GM10266 (cell line): ENCODE measurements at regions not wholly inside any gene's neighbourhood (a gene's known extent, or its start where the extent isn't known, plus 50 kb on each side); places are given as distances from the start of the nearest gene placed in this dataset.

Source experiments
- DNase-seq: peaks from one replicate; pipeline ENCODE4 v3.0.0; 2012; ENCODE audit errors: extremely low spot score
- CTCF ChIP-seq: IDR thresholded peaks from 2 replicates; pipeline ENCODE4 v1.5.1; 2012; ENCODE audit warnings: mild to moderate bottlenecking, low read depth; ENCODE audit not compliant: control insufficient read depth, insufficient read depth; ENCODE audit errors: missing control alignments

- DNase-seq: no peak
- TF ChIP-seq CTCF: no peak
These were observed 285.6 kb downstream of the SAMD5 start for GRCh38 chr6:147793871-147794643.

- TF ChIP-seq CTCF: no peak
- no peak for DNase-seq
These were observed 294.0 kb downstream of the SAMD5 start for GRCh38 chr6:147802459-147802858.

- no peak for TF ChIP-seq CTCF
- no peak for DNase-seq
These were observed 296.7 kb downstream of the SAMD5 start for GRCh38 chr6:147805155-147805554.

- no peak for TF ChIP-seq CTCF
- DNase-seq: no peak
These were observed 298.2 kb downstream of the SAMD5 start for GRCh38 chr6:147806697-147807096.

GRCh38 chr6:147808640-147809039 is 300.1 kb downstream of the SAMD5 start:
- no peak for TF ChIP-seq CTCF
- DNase-seq: no peak

- TF ChIP-seq CTCF: no peak
- DNase-seq: no peak
These were observed 303.6 kb downstream of the SAMD5 start for GRCh38 chr6:147811913-147812629.

GRCh38 chr6:147817042-147817689 is 308.7 kb downstream of the SAMD5 start:
- no peak for DNase-seq
- no peak for TF ChIP-seq CTCF
